Heart left ventricle (tissue), 16 donors: ENCODE measurements at regions not wholly inside any gene's neighbourhood (a gene's known extent, or its start where the extent isn't known, plus 50 kb on each side); places are given as distances from the start of the nearest gene placed in this dataset.

ENCODE experiments used
- ATAC-seq, 4 donors: fragments of 200-7000 bp; cut with Tn5 transposase; one replicate each; pipeline ENCODE4 v1.9.1; 2020 to 2022; ENCODE audit warnings: moderate library complexity in 4 of 4, mild to moderate bottlenecking in 3 of 4, moderate number of reproducible peaks in 1 of 4
- DNase-seq, 5 donors: peaks; one replicate each; pipeline ENCODE4 v3.0.0-alpha.2; 2020
- H3K27ac ChIP-seq, 12 donors: fragments of 200-600 bp; sonication (generic) in 4 of 12; one replicate each; pipeline versions ENCODE4 v1.5.0 to v1.8.0; 2016 to 2022; ENCODE audit warnings: mild to moderate bottlenecking in 2 of 12
- H3K27me3 ChIP-seq, 9 donors: fragments of 200-600 bp; sonication (generic) in 2 of 9; one replicate each; pipeline versions ENCODE4 v1.5.1 to v1.8.0; 2016 to 2022; ENCODE audit warnings: mild to moderate bottlenecking in 3 of 9
- H3K36me3 ChIP-seq, 9 donors: fragments of 200-600 bp; sonication (generic) in 2 of 9; one replicate each; pipeline versions ENCODE4 v1.5.0 to v1.8.0; 2018 to 2022; ENCODE audit warnings: mild to moderate bottlenecking in 2 of 9
- H3K4me1 ChIP-seq, 12 donors: fragments of 200-600 bp; sonication (generic) in 4 of 12; one replicate each; pipeline versions ENCODE4 v1.5.0 to v1.8.0; 2016 to 2022; ENCODE audit warnings: mild to moderate bottlenecking in 3 of 12
- H3K4me3 ChIP-seq, 12 donors: fragments of 200-600 bp; sonication (generic) in 4 of 12; one replicate each; pipeline versions ENCODE4 v1.5.0 to v1.8.0; 2017 to 2022; ENCODE audit warnings: mild to moderate bottlenecking in 9 of 12, moderate library complexity in 4 of 12
- H3K9me3 ChIP-seq, 12 donors: fragments of 200-600 bp; sonication (generic) in 4 of 12; one replicate each; pipeline versions ENCODE4 v1.5.0 to v1.8.0; 2016 to 2022; ENCODE audit warnings: mild to moderate bottlenecking in 1 of 12
- CTCF ChIP-seq, 12 donors: fragments of 200-600 bp; sonication (generic) in 4 of 12; IDR thresholded peaks; one replicate each; pipeline versions ENCODE4 v1.5.0 to v1.8.0; 2018 to 2022; ENCODE audit warnings: antibody characterized with exemption in 12 of 12, mild to moderate bottlenecking in 5 of 12
- POLR2A ChIP-seq, 2 donors: fragments of 450-650 bp; IDR thresholded peaks; one replicate each; pipeline ENCODE4 v1.6.1; 2017; ENCODE audit warnings: antibody characterized with exemption in 2 of 2, mild to moderate bottlenecking in 2 of 2, moderate library complexity in 2 of 2
- WGBS, 4 donors: extraction: QIAGEN DNeasy Blood & Tissue Kit in 2 of 4; methylation state at CpG; one replicate each; pipeline versions ENCODE4 v1.1.5 to v1.1.7; 2013 to 2018; 5-methylcytosine and 5-hydroxymethylcytosine counted together
- intact Hi-C, 10 donors: fragments of 100-400 bp; cut with DNase I; formaldehyde crosslinking; loops; one replicate each; pipeline versions ENCODE4 v1.11.1 to v1.14.2; 2022
- donor health status: ischemic (EF 13 %, LVEDD 7.1; RV severe dilation, severe dysfunction).
- donor health status: healthy with polysubstance abuse.
- donor health status: DM: no; HTN: yes; CAD: no.
- donor health status: DM: no; HTN: no; CAD: no.
- donor health status: ischemic (EF 25% LVEDD 6.9; RV normal size, moderate dysfunction).
- donor health status: ischemic (EF 25% LVEDD 5.7; RV mildly dilated, moderate dysfunction).
- donor health status: healthy.
- donor health status: DM: yes; HTN: yes; CAD: no.
- donor health status: ischemic (EF 35%, LVEDD 5.7; RV mildly dilated, moderate dysfunction).
- donor health status: nonischemic (EF 11% LVEDD 7.7; RV severe dilation, severe dysfunction).
- donor health status: DM: yes; HTN: yes; CAD: no.
- donor health status: PGD.
- donor health status: ischemic (EF 29% LVEDD 5.4; RV normal size, mild dysfunction).
- donor health status: nonischemic (EF 23%, LVEDD 6.1; RV moderate dilation, normal function).

- DNase-seq (no peak), ATAC-seq (no peak)
- peaks cover 0 to 6% (median 0%) of the 10 kb centered on the region in 12 donors for H3K4me1 ChIP-seq
- H3K36me3 ChIP-seq: no peaks in the 10 kb centered on the region
- H3K27me3 ChIP-seq: no peaks in the 10 kb centered on the region
- H3K27ac ChIP-seq: no peak overlapping the region
- H3K4me3 ChIP-seq: no peak overlapping the region
- no peaks in the 10 kb centered on the region for H3K9me3 ChIP-seq
- intact Hi-C loops: no loop called here
- WGBS, 4 donors: 60 to 67% (median 65%) methylated on average over 13 of the region's 13 CpGs
- TF ChIP-seq POLR2A (IDR thresholded peaks at IDR 0.05) (no peak), CTCF (IDR thresholded peaks at IDR 0.05) (no peak)
Measured at GRCh38 chr3:194212161-194212844, 76.4 kb downstream of the HES1 start.

GRCh38 chr3:194212845-194213331, 76.9 kb downstream of the HES1 start:
- H3K36me3 ChIP-seq: no peaks in the 10 kb centered on the region
- no peak for TF ChIP-seq CTCF (IDR thresholded peaks at IDR 0.05)
- no peak for TF ChIP-seq POLR2A (IDR thresholded peaks at IDR 0.05)
- intact Hi-C loops: no loop called here
- DNase-seq (no peak), ATAC-seq (no peak)
- H3K4me3 ChIP-seq: no peak overlapping the region
- 55 to 73% (median 58%) methylated on average over 9 to 10 of the region's 10 CpGs for WGBS, 4 donors
- H3K27ac ChIP-seq: no peak overlapping the region
- no peaks in the 10 kb centered on the region for H3K27me3 ChIP-seq
- H3K9me3 ChIP-seq: no peaks in the 10 kb centered on the region
- peaks cover 0 to 6% (median 0%) of the 10 kb centered on the region in 12 donors for H3K4me1 ChIP-seq

- Histone ChIP-seq H3K36me3 (no peaks in the 10 kb centered on the region), H3K27ac (no peak overlapping the region), H3K4me3 (no peak overlapping the region), H3K27me3 (no peaks in the 10 kb centered on the region), H3K9me3 (no peaks in the 10 kb centered on the region), H3K4me1 (peaks cover 0 to 6% (median 0%) of the 10 kb centered on the region in 12 donors)
- intact Hi-C loops: no loop called here
- no peak for DNase-seq
- WGBS, 4 donors: 69 to 75% (median 73%) methylated on average over 6 of the region's 6 CpGs
- no peak for ATAC-seq
- TF ChIP-seq POLR2A (IDR thresholded peaks at IDR 0.05): no peak
- TF ChIP-seq CTCF (IDR thresholded peaks at IDR 0.05): no peak
Measured at GRCh38 chr3:194215392-194215791, 79.4 kb downstream of the HES1 start.

GRCh38 chr3:194218646-194219453, 82.9 kb downstream of the HES1 start:
- intact Hi-C loops: no loop called here
- WGBS, 4 donors: 87 to 96% (median 93%) methylated on average over 13 of the region's 13 CpGs
- Histone ChIP-seq H3K9me3 (no peaks in the 10 kb centered on the region), H3K4me3 (no peak overlapping the region), H3K36me3 (no peaks in the 10 kb centered on the region), H3K27me3 (no peaks in the 10 kb centered on the region), H3K4me1 (peaks cover 0 to 5% (median 0%) of the 10 kb centered on the region in 12 donors), H3K27ac (no peak overlapping the region)
- DNase-seq (no peak), ATAC-seq (no peak)
- TF ChIP-seq POLR2A (IDR thresholded peaks at IDR 0.05) (no peak), CTCF (IDR thresholded peaks at IDR 0.05) (no peak)
